ENCODE measurements at regions not wholly inside any gene's neighbourhood (a gene's known extent, or its start where the extent isn't known, plus 50 kb on each side); places are given as distances from the start of the nearest gene placed in this dataset.

GRCh38 chr1:90476411-90476810 lies 240.7 kb downstream of the BARHL2 start:
- WGBS, 2 donors (ENCODE audit: low coverage in 1 of 2), result 20 to 40% methylated on average over 1 of the region's 1 CpG
- ATAC-seq, result no peak
- H3K36me3 ChIP-seq, result no peaks in the 10 kb centered on the region
- TF ChIP-seq POLR2AphosphoS5 (IDR thresholded peaks at IDR 0.05) (no peak), POLR2A (IDR thresholded peaks at IDR 0.05) (no peak), EP300 (IDR thresholded peaks at IDR 0.05) (no peak)
- no peak overlapping the region for H3K4me3 ChIP-seq
- H3K4me1 ChIP-seq, result no peaks in the 10 kb centered on the region
- H3K27me3 ChIP-seq, result no peaks in the 10 kb centered on the region
- H3K9me3 ChIP-seq, result no peaks in the 10 kb centered on the region
- H3K27ac ChIP-seq, result no peak overlapping the region

- Histone ChIP-seq H3K4me3 (no peak overlapping the region), H3K27me3 (no peaks in the 10 kb centered on the region), H3K36me3 (no peaks in the 10 kb centered on the region), H3K4me1 (no peaks in the 10 kb centered on the region), H3K9me3 (no peaks in the 10 kb centered on the region), H3K27ac (no peak overlapping the region)
- WGBS, 2 donors (ENCODE audit: low coverage in 1 of 2), result 23 to 36% methylated on average over 2 of the region's 2 CpGs
- no peak for ATAC-seq
- TF ChIP-seq EP300 (IDR thresholded peaks at IDR 0.05) (no peak), CTCF (IDR thresholded peaks at IDR 0.05) (no peak), POLR2AphosphoS5 (IDR thresholded peaks at IDR 0.05) (no peak), POLR2A (IDR thresholded peaks at IDR 0.05) (no peak)
These were observed 241.5 kb downstream of the BARHL2 start for GRCh38 chr1:90475631-90476030.

GRCh38 chr1:90474731-90475130 lies 242.4 kb downstream of the BARHL2 start:
- TF ChIP-seq POLR2A (IDR thresholded peaks at IDR 0.05), result no peak
- no peak for TF ChIP-seq EP300 (IDR thresholded peaks at IDR 0.05)
- no peak for TF ChIP-seq POLR2AphosphoS5 (IDR thresholded peaks at IDR 0.05)
- TF ChIP-seq CTCF (IDR thresholded peaks at IDR 0.05), result no peak
- H3K9me3 ChIP-seq, result no peaks in the 10 kb centered on the region
- no peak overlapping the region for H3K4me3 ChIP-seq
- no peaks in the 10 kb centered on the region for H3K4me1 ChIP-seq
- WGBS, 2 donors (ENCODE audit: low coverage in 1 of 2), result 19 to 22% methylated on average over 1 of the region's 1 CpG
- H3K36me3 ChIP-seq, result no peaks in the 10 kb centered on the region
- no peak for ATAC-seq
- no peak overlapping the region for H3K27ac ChIP-seq
- no peaks in the 10 kb centered on the region for H3K27me3 ChIP-seq

GRCh38 chr1:90474158-90474557 lies 242.9 kb downstream of the BARHL2 start:
- Histone ChIP-seq H3K4me3 (no peak overlapping the region), H3K9me3 (no peaks in the 10 kb centered on the region), H3K36me3 (no peaks in the 10 kb centered on the region), H3K4me1 (no peaks in the 10 kb centered on the region), H3K27me3 (no peaks in the 10 kb centered on the region), H3K27ac (no peak overlapping the region)
- WGBS, 2 donors (ENCODE audit: low coverage in 1 of 2), result 51 to 59% methylated on average over 2 of the region's 2 CpGs
- TF ChIP-seq EP300 (IDR thresholded peaks at IDR 0.05) (no peak), POLR2A (IDR thresholded peaks at IDR 0.05) (no peak), CTCF (IDR thresholded peaks at IDR 0.05) (no peak)
- ATAC-seq, result no peak

GRCh38 chr1:90472775-90473174 lies 244.3 kb downstream of the BARHL2 start:
- Histone ChIP-seq H3K27me3 (no peaks in the 10 kb centered on the region), H3K36me3 (no peaks in the 10 kb centered on the region), H3K4me1 (no peaks in the 10 kb centered on the region), H3K4me3 (no peak overlapping the region), H3K27ac (no peak overlapping the region), H3K9me3 (no peaks in the 10 kb centered on the region)
- TF ChIP-seq EP300 (IDR thresholded peaks at IDR 0.05) (no peak), POLR2A (IDR thresholded peaks at IDR 0.05) (no peak), POLR2AphosphoS5 (IDR thresholded peaks at IDR 0.05) (no peak), CTCF (IDR thresholded peaks at IDR 0.05) (no peak)
- WGBS, 2 donors (ENCODE audit: low coverage in 1 of 2), result 89 to 93% methylated on average over 1 of the region's 1 CpG
- ATAC-seq, result no peak

Data from gastroesophageal sphincter (tissue), 4 donors.